Head of caudate nucleus (tissue), 42 donors: ENCODE measurements at regions not wholly inside any gene's neighbourhood (a gene's known extent, or its start where the extent isn't known, plus 50 kb on each side); places are given as distances from the start of the nearest gene placed in this dataset.

Experiments used
- DNase-seq, 42 donors: peaks; one replicate each; pipeline versions ENCODE4 v3.0.0 to v3.0.0-alpha.2; 2020 to 2021; ENCODE audit warnings: mixed read lengths in 7 of 42
- intact Hi-C: fragments of 100-400 bp; cut with DNase I; formaldehyde crosslinking; loops from one replicate; pipeline ENCODE4 v1.15.0; 2022

GRCh38 chr20:40561187-40561586 lies 127.8 kb downstream of the MAFB start:
- intact Hi-C loops = no loop called here
- no peak for DNase-seq

- intact Hi-C loops = no loop called here
These were observed 130.8 kb downstream of the MAFB start for GRCh38 chr20:40558212-40558611.

GRCh38 chr20:40551125-40551530 lies 137.9 kb downstream of the MAFB start:
- intact Hi-C loops = no loop called here
- no peak for DNase-seq

More at GRCh38 chr20:40558212-40558611, 130.8 kb downstream of the MAFB start:
- no peak for DNase-seq

GRCh38 chr20:40547483-40548091 lies 141.4 kb downstream of the MAFB start:
- DNase-seq = no peak
- intact Hi-C loops = no loop called here

- intact Hi-C loops = no loop called here
- DNase-seq = no peak
These were observed 143.6 kb downstream of the MAFB start for GRCh38 chr20:40545478-40545877.

GRCh38 chr20:40542065-40542464 lies 147.0 kb downstream of the MAFB start:
- intact Hi-C loops = no loop called here
- no peak for DNase-seq

- no peak for DNase-seq
- intact Hi-C loops = no loop called here
These were observed 148.9 kb downstream of the MAFB start for GRCh38 chr20:40540166-40540565.

- DNase-seq = no peak
- intact Hi-C loops = no loop called here
These were observed 150.9 kb downstream of the MAFB start for GRCh38 chr20:40538131-40538530.

- intact Hi-C loops = no loop called here
These were observed 152.2 kb downstream of the MAFB start for GRCh38 chr20:40536808-40537207.

GRCh38 chr20:40535816-40536215 lies 153.2 kb downstream of the MAFB start:
- no peak for DNase-seq
- intact Hi-C loops = no loop called here

More at GRCh38 chr20:40536808-40537207, 152.2 kb downstream of the MAFB start:
- DNase-seq = no peak

- no peak for DNase-seq
- intact Hi-C loops = no loop called here
These were observed 156.9 kb downstream of the MAFB start for GRCh38 chr20:40532103-40532502.

GRCh38 chr20:40525351-40525750 lies 163.7 kb downstream of the MAFB start:
- no peak for DNase-seq
- intact Hi-C loops = no loop called here

GRCh38 chr20:40524071-40524470 lies 165.0 kb downstream of the MAFB start:
- DNase-seq = no peak
- intact Hi-C loops = no loop called here

GRCh38 chr20:40522405-40522804 lies 166.6 kb downstream of the MAFB start:
- DNase-seq = no peak
- intact Hi-C loops = no loop called here

GRCh38 chr20:40521962-40522361 lies 167.1 kb downstream of the MAFB start:
- no peak for DNase-seq
- intact Hi-C loops = no loop called here

- DNase-seq = no peak
- intact Hi-C loops = no loop called here
These were observed 169.1 kb downstream of the MAFB start for GRCh38 chr20:40519918-40520317.

GRCh38 chr20:40512994-40513393 lies 176.0 kb downstream of the MAFB start:
- intact Hi-C loops = no loop called here
- DNase-seq = no peak

- intact Hi-C loops = no loop called here
- DNase-seq = no peak
These were observed 176.4 kb downstream of the MAFB start for GRCh38 chr20:40512591-40512990.

GRCh38 chr20:40511478-40511877 lies 177.6 kb downstream of the MAFB start:
- intact Hi-C loops = no loop called here
- DNase-seq = no peak

GRCh38 chr20:40510622-40511021 lies 178.4 kb downstream of the MAFB start:
- intact Hi-C loops = no loop called here
- no peak for DNase-seq

- DNase-seq = no peak
- intact Hi-C loops = no loop called here
These were observed 180.2 kb downstream of the MAFB start for GRCh38 chr20:40508821-40509220.

- intact Hi-C loops = no loop called here
- DNase-seq = peak; percentile 23 to 94 (median 67)
These were observed 182.5 kb downstream of the MAFB start for GRCh38 chr20:40506537-40506939.
